ENCODE measurements at regions not wholly inside any gene's neighbourhood (a gene's known extent, or its start where the extent isn't known, plus 50 kb on each side); places are given as distances from the start of the nearest gene placed in this dataset.

DNA sequence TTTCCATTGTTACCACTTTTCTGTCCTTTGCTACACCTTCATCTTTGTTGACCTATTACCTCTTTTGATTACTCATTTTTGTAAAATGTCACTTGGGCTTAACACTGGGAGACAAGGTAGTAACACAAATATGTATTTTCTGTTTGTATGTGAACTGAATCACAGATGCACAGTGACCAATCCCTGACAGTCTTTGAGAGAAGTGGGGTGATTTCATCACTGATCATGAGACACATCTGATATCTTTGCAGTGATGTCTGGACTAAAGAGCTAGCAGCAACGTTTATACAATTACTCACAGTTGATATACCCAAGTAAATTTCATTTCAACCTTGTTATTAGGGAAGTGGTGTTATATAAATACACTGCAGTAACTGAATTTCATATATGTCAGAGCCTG is 1397.4 kb upstream of the SPRY2 start:
- TF ChIP-seq CTCF (IDR thresholded peaks at IDR 0.05) (no peak), EP300 (IDR thresholded peaks at IDR 0.05) (no peak), POLR2A (IDR thresholded peaks at IDR 0.05) (no peak)

Data from sigmoid colon (tissue), 4 donors.